Breast epithelium (tissue), 3 donors: ENCODE measurements at regions not wholly inside any gene's neighbourhood (a gene's known extent, or its start where the extent isn't known, plus 50 kb on each side); places are given as distances from the start of the nearest gene placed in this dataset.

Experiments used
- POLR2AphosphoS5 ChIP-seq, 3 donors: sonication (generic); formaldehyde crosslinking; IDR thresholded peaks; one replicate each; pipeline ENCODE4 v1.6.1; 2017; ENCODE audit warnings: antibody characterized with exemption in 3 of 3
- TF ChIP-seq, protein P1 (sequence below), 3 donors: fragments of 450-650 bp; IDR thresholded peaks; one replicate each; pipeline ENCODE4 v1.5.1; 2016 to 2017; ENCODE audit warnings: antibody characterized with exemption in 3 of 3, mild to moderate bottlenecking in 3 of 3, moderate library complexity in 3 of 3

DNA sequence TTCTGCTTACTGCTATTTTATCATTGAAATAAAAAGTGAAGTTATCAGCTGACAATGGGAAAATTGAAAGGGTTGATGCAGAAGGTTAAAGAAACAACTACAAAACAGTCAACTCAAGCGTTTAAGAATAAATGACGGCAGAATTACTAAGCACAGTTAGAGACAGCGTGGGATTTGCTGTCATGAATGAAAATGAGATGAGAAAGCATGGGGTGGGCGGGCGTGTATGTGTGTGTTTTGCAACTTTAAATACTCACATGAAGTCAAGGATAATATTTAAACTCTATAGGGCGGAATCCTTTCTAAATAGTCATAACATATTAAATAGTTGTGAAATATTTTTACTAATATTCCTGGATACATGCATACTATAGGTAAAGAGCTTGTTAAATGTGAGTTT, 450.8 kb downstream of the ETV1 start:
- TF ChIP-seq, protein P1, sequence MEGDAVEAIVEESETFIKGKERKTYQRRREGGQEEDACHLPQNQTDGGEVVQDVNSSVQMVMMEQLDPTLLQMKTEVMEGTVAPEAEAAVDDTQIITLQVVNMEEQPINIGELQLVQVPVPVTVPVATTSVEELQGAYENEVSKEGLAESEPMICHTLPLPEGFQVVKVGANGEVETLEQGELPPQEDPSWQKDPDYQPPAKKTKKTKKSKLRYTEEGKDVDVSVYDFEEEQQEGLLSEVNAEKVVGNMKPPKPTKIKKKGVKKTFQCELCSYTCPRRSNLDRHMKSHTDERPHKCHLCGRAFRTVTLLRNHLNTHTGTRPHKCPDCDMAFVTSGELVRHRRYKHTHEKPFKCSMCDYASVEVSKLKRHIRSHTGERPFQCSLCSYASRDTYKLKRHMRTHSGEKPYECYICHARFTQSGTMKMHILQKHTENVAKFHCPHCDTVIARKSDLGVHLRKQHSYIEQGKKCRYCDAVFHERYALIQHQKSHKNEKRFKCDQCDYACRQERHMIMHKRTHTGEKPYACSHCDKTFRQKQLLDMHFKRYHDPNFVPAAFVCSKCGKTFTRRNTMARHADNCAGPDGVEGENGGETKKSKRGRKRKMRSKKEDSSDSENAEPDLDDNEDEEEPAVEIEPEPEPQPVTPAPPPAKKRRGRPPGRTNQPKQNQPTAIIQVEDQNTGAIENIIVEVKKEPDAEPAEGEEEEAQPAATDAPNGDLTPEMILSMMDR (IDR thresholded peaks at IDR 0.05) = no peak
- no peak for TF ChIP-seq POLR2AphosphoS5 (IDR thresholded peaks at IDR 0.05)
